IPS-11a (cell line): ENCODE measurements at regions not wholly inside any gene's neighbourhood (a gene's known extent, or its start where the extent isn't known, plus 50 kb on each side); places are given as distances from the start of the nearest gene placed in this dataset.

Experiments used
- H3K4me3 ChIP-seq: one replicate; pipeline ENCODE4 v1.5.1; 2013; ENCODE audit warnings: low read depth, low read length, control low read depth

DNA sequence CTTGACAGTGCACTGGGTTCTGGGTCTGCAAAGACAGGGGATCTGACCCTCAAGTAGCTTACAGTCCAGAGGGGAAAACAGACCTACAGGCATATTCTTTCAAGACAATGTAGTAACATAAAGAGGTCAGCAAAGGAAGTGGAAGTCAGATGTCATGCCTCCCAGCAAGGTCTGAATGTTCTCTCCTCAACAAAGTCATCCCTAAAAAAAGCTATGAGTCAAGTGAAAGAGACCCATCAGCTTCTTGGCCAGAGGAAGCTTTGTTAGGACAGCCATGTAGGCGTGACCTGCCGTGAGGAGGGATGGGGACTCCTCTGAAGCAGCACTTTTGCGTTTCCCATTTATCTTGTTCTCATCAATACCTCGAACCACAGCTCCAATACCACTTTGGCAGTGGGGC lies 331.6 kb upstream of the NR2F2 start:
- H3K4me3 ChIP-seq: no peak overlapping the region

DNA sequence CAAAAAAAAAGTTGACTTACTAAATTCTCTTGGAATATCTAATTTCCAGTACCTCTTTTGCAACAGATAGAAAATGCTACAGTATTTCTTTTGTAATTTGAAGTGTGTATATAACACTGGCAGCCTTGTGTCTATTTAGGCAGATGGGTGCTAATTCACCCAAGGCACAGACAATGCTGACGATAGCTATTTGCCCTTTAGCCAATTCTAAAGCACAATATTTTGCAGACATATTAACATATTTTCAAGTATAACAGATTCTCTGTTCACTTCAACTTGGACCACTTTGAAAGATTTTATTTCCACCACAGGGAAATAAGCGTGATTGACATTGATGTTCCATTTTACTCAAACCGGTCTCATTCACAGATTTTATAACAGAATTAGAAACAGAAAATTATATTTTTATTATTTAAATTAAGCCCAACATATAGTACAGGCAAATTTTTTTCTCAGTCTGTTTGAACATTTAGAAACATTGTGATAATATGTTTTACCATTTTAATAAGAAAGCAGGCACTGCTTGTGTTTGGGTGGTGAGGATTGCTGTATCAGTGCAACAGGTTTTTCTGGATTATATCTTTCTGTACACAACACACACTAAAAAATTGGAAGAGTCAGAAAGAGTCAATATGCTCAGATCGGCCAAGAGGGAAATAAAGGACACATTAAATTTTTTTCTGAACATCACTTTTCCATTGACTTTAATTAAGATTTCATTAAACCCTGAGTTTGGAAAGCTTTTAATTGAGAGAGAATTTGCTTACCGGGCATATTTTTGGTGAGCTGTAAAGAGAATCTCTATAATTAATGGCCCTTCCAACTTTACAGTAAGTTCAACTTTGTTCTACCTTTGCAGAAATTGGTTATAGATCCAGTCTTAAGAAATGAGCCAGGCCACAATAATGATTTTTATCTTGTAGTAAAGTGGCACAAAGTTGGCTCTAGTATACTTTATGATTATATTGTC lies 327.3 kb upstream of the NR2F2 start:
- H3K4me3 ChIP-seq: no peak overlapping the region

DNA sequence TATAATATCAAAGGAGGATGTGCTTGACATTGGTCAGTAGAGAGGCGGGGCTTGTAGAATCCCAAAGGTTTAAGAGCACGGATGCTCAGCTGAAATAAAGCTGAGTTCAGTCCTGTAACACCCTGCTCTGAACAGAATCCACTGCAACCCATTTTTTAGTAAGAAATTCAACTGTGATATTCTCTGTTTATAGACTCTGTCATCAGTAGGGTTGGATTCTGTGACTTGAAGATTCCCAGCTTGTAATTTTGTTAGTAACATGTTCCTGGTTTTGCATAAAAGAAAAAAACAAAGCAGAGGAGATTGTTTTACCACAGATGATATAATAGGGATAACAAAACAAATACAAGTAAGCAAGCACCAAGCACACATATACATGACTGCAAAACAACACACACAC lies 324.6 kb upstream of the NR2F2 start:
- H3K4me3 ChIP-seq: no peak overlapping the region

DNA sequence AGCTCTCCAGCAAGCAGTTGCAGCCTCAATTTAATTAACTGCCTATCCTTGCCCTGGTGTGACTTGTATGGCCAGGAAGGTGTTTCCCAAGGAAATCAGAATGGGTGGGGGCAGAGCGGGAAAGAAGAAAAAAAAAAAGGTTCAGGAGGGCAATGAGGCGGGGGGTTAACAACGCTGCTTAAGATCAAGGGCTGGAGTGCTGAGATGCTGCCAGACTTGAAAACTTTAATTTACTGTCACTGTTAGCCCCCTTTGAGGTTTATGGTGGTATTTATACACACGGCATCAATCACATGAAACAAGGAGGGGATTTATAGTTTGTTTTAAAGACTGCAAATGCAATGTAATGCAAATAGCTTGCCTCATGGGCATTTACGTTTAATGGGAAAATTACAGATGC lies 319.4 kb upstream of the NR2F2 start:
- no peak overlapping the region for H3K4me3 ChIP-seq

DNA sequence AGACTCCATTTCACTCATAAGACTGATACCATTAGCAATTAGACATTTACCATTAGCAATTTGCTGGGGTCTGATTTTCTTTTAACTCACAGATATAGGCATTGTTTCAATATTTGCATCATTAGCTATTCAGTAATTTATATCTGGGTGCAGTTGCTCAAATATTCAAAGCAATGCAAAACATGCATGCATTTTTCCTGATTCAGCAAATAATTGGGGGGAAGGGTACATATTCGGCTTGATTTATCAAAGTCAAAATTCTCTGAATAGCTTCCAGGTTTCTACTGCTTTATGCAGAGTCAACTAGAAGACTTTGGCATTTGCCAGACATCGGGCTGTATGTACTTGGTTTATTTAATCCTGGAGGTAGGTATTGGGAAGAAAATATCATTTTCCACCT lies 315.6 kb upstream of the NR2F2 start:
- H3K4me3 ChIP-seq: no peak overlapping the region

DNA sequence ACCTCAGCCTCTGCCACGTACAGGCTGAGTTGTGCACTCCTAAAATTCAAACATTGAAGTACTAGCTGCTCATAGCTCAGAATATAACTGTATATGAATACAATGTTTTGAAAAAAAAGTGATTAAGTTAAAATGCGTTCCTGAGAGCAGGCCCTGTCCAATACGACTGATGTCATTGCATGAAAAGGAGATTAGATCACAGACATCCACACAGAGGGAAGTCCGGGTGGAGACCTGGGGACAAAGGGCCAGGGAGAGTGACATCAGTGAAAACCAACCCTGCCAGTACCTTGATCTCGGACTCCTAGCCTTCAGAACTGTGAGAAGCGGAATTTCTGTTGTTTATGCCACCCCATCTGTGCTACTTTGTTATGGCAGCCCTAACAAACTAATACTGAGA lies 311.4 kb upstream of the NR2F2 start:
- no peak overlapping the region for H3K4me3 ChIP-seq

DNA sequence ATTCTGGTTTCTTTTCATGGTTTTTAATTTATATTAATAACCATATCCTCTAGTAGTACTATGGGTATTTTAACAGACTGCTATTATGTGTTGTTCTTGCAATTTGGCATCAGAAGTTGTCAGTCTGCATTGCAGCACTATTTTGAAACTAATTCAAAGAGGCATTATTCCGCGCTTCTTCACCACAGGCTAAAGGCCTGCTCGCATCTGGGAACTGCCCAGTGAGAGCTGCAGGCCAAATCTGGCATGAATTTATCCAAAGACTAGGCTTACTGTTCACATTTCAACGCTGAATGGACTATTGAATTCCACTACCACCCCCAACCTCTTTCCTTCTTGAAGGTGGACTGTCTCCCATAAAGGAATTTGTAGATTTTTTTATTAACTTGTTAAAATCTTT lies 310.4 kb upstream of the NR2F2 start:
- no peak overlapping the region for H3K4me3 ChIP-seq

DNA sequence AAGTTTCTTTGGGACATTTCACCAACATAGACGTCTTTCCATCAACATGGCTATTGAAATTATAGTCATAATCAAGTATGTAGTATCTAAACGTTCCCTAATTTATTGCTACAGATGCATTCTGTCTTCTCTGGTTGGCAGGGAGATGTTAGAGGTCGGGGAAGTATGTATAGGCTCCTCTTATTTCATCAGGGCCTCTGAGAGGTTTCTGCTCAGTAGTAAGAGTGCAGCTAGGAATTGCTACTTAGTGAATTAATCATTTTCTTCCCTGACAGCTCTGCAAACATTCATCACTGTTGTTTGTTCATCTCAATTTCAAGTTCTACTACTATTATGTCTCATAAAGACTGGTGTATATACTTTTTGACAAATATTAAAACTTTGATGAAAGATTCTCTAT lies 309.7 kb upstream of the NR2F2 start:
- H3K4me3 ChIP-seq: no peak overlapping the region

DNA sequence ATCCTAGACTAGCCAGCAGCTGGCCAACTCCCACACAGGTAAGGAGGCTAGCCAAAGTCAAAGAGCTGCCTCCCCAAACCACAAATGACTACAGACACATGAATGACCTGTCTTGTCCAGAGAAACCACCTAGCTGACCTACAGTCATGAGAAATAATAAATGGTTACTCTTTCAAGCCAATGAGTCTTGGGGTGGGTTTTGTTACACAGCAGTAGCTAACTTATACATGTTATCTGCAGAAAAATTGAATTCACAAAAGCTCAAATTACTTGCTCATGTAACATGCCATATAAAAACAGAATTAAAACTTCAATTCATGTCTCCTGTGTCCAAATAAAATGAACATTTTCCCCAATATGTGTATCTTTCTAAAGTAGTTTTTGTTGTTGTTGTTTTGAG lies 307.4 kb upstream of the NR2F2 start:
- H3K4me3 ChIP-seq: no peak overlapping the region

DNA sequence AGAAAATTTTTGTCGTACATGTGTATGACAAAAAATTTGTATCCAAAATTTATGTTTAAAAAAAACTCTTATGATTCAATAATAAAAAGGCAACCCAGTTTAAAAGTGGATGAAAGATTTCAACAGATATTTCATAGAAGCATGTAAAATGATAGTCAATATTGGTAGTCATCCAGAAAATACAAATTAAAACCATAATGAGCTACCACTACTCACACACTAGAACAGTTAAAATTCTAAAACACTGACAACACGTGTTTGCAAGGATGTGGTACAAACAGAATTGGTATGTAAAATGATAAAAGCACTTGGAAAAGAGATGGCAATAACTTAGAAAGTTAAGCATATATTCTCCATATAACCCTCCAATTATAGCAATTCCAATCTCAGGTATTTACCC lies 303.0 kb upstream of the NR2F2 start:
- H3K4me3 ChIP-seq: no peak overlapping the region

DNA sequence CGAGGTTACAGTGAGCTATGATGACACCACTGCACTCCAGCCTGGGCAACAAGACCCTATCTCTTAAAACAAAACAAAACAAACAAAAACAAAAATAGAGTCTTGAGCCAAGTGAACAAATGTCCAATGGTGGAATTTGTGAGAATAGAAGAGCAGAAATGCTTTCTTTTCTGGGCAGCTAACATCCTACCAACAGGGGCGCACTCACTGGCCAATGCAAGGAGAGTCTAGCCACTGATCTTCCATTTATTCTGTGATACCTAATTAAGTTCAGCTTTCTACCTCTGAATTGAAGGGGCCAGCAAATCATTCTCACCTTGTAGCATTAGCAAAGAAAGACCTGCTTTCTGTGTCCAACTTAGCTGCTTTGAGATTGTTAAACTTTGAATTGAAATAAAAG lies 301.9 kb upstream of the NR2F2 start:
- H3K4me3 ChIP-seq: no peak overlapping the region

DNA sequence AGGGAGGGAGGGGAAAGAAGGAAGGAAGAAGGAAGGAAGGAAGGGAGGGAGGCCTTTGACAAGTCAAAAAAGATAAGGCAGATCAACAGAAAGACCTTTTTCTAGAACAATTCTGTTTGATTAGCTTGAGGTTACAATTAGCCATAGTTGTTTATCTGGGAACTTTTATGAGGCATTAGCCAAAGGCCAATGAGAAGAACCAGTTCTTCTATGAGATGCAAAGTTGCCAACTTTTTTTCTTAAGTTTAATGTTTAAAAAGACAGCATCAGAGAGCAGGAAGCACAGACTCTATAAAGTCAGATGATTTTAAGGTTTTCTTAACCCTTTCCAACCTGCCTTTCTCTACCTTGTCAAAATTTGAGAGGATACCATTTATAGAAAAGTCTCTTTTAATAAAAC lies 301.3 kb upstream of the NR2F2 start:
- H3K4me3 ChIP-seq: no peak overlapping the region

DNA sequence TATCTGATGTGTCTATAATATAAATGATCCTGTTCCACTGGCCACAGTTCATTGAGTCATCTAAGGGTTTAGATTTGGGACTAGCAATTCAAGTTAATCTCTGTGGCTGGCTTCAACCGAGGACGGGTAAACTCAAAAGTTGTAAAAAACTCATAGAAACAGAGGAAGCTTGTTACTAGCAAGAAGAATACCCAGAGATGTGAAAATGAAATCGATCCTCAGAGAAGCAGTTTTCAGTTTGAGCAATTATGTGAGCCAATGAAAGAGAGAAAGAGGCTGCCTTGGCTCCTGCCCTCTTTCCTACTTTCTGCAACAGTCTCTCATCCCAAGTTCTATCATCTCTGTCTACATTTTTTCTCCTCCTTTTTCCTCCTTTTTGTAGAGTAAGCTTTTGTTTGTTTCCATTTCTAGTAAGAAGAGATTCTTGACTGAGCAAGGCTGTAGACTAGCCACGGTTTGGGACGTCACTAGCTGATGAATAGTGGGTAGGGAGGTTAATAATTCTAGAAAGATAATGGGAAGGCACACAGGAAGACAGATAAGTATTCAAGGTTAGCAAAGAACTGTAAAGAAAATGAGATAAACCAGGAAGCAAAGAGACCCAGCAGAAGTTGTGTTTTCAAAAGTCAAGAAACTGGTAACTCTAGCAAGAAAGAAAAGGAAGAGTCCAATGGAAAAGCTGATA lies 298.9 kb upstream of the NR2F2 start:
- no peak overlapping the region for H3K4me3 ChIP-seq

DNA sequence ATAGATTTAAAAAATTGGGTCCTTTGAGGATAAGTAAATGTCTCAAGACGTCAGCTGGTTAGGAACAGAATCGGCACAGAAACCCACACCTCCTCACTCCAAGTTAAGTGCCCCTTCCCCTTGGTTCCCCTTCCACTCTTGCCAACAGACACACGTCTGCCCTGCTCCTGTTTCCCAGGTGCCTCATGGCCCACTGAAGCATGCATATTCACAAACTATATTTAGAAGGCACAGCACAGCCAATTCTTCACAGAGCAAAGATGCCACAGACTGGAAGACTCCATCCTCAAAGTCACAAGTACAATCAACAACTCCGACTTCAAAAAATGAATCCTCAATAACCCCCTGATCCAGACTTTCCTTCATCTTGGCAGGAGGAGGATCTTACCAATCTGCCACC lies 295.4 kb upstream of the NR2F2 start:
- no peak overlapping the region for H3K4me3 ChIP-seq

DNA sequence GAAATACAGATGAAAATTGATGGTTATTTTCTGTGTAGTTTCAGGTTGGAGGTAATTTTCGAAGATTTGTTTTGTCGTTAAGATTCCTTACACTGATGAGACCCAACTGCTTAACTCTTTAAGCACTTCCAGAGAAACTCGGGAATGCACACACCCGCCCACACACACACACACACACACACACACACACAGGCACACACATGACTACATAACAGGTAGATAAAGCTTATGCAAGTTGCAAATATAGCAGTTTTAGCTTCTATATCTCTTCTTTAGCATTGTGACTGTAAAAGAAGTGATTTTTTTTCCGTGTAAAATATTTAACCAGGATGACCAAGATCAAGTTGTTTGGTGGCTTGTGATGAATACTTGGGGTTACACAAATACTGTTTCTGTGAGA lies 294.9 kb upstream of the NR2F2 start:
- no peak overlapping the region for H3K4me3 ChIP-seq

DNA sequence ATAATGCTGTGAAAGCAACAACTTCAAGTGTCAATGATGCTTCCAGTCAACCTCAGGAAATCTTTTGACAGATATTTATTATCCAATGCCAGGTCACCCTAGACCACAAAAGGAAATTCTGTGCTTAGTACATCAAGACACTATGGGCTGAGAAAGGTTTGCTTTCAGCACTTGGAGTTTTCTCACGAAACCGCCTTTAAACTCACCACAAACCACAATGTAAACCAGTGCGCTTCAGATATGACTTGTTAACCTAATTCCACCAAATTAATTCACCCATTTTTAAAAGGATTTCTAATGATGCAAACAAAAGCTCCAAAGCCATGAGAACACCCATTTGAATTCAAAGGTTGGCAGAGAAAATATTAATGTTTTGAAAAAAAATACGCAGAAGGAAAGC lies 292.9 kb upstream of the NR2F2 start:
- no peak overlapping the region for H3K4me3 ChIP-seq

DNA sequence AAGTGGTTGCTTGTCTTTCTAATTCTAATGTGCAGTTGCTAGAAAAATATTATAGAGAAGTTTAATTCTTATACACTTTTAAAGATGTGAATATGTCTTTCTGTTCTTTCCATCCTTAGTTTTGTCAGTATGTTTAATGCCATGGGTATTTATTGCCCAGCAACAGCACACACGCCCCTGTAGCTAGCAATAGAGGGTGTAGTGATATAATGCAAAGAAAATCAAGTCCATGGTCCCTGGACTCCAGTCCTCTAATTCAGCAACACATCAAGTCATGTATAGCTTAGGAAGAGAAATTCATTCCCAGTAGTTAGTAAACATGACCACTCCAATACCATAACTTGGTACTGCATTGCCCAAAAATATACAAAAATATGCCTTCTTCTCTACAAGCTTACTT lies 292.4 kb upstream of the NR2F2 start:
- H3K4me3 ChIP-seq: no peak overlapping the region

DNA sequence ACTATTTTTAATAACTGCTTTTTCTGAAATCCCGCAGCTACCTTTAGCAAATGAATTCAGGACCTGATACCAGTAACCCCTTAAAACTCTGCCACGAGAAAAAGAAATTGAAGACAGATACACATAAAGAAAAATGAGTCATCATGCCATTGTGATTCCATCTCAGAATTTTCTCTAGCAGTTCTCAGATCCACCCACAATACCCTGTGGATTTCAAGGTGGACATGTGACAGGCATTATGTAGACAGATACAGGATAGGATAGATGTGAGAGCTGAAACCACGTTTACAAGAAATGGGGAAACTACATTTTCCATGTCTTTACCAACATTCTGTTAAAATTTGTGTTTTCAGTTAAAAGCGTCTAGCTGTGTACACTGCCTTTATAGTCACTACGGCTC lies 291.9 kb upstream of the NR2F2 start:
- H3K4me3 ChIP-seq: no peak overlapping the region

DNA sequence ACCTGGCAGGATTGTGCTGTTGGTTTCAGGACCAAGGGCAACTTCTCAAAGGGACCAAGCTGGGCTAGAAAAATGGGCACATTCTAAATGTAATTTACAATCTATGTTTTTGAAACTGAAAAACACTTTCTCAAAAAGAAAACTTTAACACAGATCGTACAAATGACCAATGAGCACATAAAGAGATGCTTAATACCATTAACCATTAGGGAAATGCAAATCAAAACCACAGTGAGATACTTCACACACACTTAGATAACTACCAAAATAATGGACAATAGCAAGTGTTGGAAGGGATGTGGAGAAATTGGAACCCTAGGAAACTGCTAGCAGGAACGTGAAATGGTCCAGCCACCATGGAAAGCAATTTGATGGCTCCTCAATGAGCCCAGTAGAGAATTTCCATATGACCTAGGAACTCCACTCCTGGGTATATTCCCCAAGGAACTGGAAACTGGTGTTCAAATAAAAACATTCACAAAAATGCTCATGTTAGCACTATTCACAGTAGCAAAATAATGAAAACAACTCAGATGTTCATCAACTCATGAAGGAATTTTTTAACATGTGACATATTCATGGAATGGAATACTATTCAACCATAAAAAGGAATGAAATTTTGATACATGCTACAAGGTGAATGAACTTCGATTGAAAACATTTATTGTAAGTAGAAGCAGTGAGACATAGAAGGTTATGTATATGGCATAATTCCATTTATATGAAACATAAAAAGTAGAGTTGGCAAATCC lies 288.3 kb upstream of the NR2F2 start:
- no peak overlapping the region for H3K4me3 ChIP-seq

DNA sequence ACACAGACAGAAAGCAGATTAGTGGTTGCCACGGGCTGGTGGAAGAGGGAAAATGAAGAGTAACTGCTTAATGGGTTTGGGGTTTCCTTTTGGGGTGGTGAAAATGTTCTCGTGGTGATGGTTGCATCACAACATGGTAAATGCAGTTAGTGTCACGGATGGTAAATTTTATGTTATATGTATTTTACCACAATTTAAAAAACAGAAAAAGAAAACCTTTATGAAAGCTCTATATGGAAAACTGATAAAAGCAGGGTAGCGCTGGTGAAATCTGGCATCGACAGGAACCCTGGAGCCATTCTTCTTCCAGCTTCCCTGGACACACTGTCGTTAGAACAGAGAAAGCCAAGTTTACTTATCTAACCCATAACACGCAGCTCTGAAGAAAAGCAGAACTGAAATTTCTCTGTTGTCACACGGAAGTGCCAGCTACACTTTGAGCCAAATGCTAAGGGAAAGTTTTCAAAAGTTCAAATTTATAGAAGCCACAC lies 287.7 kb upstream of the NR2F2 start:
- no peak overlapping the region for H3K4me3 ChIP-seq

DNA sequence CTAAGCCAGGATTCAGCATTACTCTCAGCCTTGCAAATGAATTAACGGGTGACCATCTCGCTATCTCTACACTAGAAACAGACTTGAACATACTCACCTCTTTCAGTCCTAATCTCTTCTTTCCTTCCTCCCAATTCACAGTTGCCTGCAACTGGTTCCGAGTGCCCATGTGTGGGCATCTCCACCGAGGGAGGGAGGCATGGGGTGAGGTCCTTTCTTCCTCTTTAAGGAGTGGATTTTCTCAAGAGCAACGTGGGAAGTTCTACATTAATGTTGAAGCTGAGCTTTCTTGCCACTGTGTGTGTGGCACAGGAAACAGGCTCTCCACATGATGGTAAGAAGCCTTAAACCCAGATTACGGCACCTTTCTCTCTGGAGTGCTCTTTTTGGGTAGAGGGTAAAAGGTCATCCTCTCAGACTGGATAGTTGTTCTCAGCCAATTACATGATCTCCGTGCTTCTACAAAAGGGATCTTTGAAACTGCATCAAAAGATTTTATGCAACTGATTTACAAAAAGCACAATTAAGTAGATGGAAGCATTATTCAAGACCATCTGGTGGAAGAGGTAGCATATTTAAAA lies 286.8 kb upstream of the NR2F2 start:
- H3K4me3 ChIP-seq: no peak overlapping the region
